Suprapubic skin (tissue), 4 donors: ENCODE measurements at regions not wholly inside any gene's neighbourhood (a gene's known extent, or its start where the extent isn't known, plus 50 kb on each side); places are given as distances from the start of the nearest gene placed in this dataset.
"Not testable (repeated sequence)": the region's sequence is repeated elsewhere in the genome, so short reads cannot be mapped to it uniquely, and the experiment has no call there.

Source experiments
- DNase-seq, 2 donors: peaks; one replicate each; pipeline ENCODE4 v3.0.0-alpha.2; 2019; ENCODE audit warnings: low spot score in 2 of 2
- H3K27ac ChIP-seq: fragments of 200-600 bp; sonication (generic); one replicate; pipeline ENCODE4 v1.5.1; 2019
- H3K27me3 ChIP-seq: fragments of 200-600 bp; sonication (generic); one replicate; pipeline ENCODE4 v1.5.1; 2019
- H3K36me3 ChIP-seq: fragments of 200-600 bp; sonication (generic); one replicate; pipeline ENCODE4 v1.5.1; 2019
- H3K4me1 ChIP-seq: fragments of 200-600 bp; sonication (generic); one replicate; pipeline ENCODE4 v1.5.1; 2019
- H3K4me3 ChIP-seq: fragments of 200-600 bp; sonication (generic); one replicate; pipeline ENCODE4 v1.5.1; 2019; ENCODE audit warnings: mild to moderate bottlenecking
- H3K9me3 ChIP-seq: fragments of 200-600 bp; sonication (generic); one replicate; pipeline ENCODE4 v1.5.1; 2019
- EP300 ChIP-seq: sonication (generic); formaldehyde crosslinking; IDR thresholded peaks from one replicate; pipeline ENCODE4 v1.6.1; 2017; ENCODE audit warnings: antibody characterized with exemption
- POLR2A ChIP-seq, 2 donors: fragments of 450-650 bp; IDR thresholded peaks; one replicate each; pipeline ENCODE4 v1.6.1; 2017; ENCODE audit warnings: antibody characterized with exemption in 2 of 2, mild to moderate bottlenecking in 2 of 2, moderate library complexity in 2 of 2
- POLR2AphosphoS5 ChIP-seq, 3 donors: sonication (generic); formaldehyde crosslinking; IDR thresholded peaks; one replicate each; pipeline ENCODE4 v1.6.1; 2017; ENCODE audit warnings: antibody characterized with exemption in 3 of 3
- WGBS: methylation state at CpG from one replicate; pipeline ENCODE4 v1.1.5; 2018; 5-methylcytosine and 5-hydroxymethylcytosine counted together
- TF ChIP-seq, protein P1 (sequence below), 2 donors: fragments of 200-600 bp in 1 of 2; fragments of 450-650 bp in 1 of 2; sonication (generic) in 1 of 2; IDR thresholded peaks; one replicate each; pipeline ENCODE4 v1.5.1; 2016 to 2019; ENCODE audit warnings: antibody characterized with exemption in 2 of 2, mild to moderate bottlenecking in 1 of 2, moderate library complexity in 1 of 2

DNA sequence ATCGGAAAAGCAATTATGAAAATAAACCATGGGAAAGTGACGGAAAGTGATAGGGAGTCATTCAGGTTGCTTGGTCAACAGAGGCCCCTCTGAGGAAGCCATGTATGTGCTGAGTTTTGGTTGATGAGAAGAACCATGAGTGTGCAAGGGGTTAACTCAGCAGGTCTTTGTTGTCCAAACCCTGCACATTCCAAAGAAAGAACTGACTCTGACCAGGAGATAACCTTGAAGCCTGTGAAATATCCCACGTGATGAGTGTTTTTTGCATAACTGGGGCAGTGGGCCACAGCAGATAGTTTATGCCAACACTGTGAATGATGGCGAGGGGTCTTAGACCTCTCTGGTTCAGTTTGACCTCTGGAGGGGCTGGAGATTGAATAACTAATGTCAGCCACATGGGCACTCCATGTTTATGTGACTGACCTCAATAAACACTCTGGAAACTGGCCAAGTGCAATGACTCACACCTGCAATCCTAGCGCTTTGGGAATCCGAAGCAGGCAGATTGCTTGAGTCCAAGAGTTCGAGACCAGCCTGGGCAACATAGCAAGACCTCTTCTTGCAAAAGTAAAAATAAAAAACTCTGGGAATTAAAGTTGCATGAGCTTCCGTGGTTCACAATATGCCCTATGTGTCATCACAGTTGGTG is 154.0 kb upstream of the FOXK1 start:
- Histone ChIP-seq H3K27me3 (peaks cover 5% of the 10 kb centered on the region), H3K4me3 (no peak overlapping the region), H3K4me1 (no peaks in the 10 kb centered on the region), H3K27ac (no peak overlapping the region), H3K9me3 (no peaks in the 10 kb centered on the region), H3K36me3 (no peaks in the 10 kb centered on the region)
- 78% methylated on average over 8 of the region's 8 CpGs for WGBS
- no peak for TF ChIP-seq POLR2A (IDR thresholded peaks at IDR 0.05)
- TF ChIP-seq, protein P1, sequence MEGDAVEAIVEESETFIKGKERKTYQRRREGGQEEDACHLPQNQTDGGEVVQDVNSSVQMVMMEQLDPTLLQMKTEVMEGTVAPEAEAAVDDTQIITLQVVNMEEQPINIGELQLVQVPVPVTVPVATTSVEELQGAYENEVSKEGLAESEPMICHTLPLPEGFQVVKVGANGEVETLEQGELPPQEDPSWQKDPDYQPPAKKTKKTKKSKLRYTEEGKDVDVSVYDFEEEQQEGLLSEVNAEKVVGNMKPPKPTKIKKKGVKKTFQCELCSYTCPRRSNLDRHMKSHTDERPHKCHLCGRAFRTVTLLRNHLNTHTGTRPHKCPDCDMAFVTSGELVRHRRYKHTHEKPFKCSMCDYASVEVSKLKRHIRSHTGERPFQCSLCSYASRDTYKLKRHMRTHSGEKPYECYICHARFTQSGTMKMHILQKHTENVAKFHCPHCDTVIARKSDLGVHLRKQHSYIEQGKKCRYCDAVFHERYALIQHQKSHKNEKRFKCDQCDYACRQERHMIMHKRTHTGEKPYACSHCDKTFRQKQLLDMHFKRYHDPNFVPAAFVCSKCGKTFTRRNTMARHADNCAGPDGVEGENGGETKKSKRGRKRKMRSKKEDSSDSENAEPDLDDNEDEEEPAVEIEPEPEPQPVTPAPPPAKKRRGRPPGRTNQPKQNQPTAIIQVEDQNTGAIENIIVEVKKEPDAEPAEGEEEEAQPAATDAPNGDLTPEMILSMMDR (IDR thresholded peaks at IDR 0.05), result no peak
- TF ChIP-seq EP300, result no peak
- no peak for TF ChIP-seq POLR2AphosphoS5 (IDR thresholded peaks at IDR 0.05)
- DNase-seq, result no peak

DNA sequence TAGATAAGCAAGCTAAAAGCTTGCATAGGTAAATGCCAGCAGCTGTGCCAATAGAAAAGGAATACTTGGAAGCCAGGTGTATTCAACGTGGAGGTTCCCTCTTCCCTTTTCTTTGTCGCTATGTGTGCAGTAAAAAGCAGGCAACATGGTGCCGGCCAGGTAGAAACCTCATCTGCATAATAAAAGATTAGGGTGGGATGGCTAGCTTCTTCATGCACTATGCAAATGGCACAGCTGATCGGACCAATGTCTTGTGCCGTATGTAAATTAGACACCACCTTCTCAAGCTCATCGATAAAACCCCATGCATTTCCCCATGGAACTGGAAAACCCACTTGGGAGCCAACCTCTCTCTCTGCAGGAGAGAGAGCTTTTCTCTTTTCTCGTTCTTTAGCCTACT is 150.9 kb upstream of the FOXK1 start:
- 64% methylated on average over 7 of the region's 7 CpGs for WGBS
- Histone ChIP-seq H3K27me3 (no peaks in the 10 kb centered on the region), H3K9me3 (no peaks in the 10 kb centered on the region), H3K36me3 (no peaks in the 10 kb centered on the region), H3K27ac (no peak overlapping the region), H3K4me3 (no peak overlapping the region), H3K4me1 (no peaks in the 10 kb centered on the region)
- no peak for DNase-seq
- TF ChIP-seq, protein P1 (IDR thresholded peaks at IDR 0.05), result no peak
- no peak for TF ChIP-seq EP300

DNA sequence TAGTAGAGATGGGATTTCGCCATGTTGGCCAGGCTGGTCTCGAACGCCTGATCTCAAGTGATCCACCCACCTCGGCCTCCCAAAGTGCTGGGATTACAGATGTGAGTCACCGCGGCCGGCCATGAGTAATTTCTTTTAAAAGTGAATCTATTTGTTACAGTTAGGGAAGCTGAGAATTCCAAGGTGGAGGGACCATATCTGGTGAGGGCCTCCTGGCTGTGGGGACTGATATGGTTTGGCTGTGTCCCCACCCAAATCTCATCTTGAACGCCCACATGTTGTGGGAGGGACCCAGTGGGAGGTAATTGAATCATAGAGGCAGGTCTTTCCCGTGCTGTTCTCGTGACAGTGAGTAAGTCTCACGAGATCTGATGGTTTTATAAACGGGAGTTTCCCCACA is 148.8 kb upstream of the FOXK1 start:
- H3K4me3 ChIP-seq, H3K36me3 ChIP-seq, H3K4me1 ChIP-seq, H3K27me3 ChIP-seq, H3K9me3 ChIP-seq, H3K27ac ChIP-seq, DNase-seq: not testable (repeated sequence)
- 80% methylated on average over 12 of the region's 12 CpGs for WGBS

DNA sequence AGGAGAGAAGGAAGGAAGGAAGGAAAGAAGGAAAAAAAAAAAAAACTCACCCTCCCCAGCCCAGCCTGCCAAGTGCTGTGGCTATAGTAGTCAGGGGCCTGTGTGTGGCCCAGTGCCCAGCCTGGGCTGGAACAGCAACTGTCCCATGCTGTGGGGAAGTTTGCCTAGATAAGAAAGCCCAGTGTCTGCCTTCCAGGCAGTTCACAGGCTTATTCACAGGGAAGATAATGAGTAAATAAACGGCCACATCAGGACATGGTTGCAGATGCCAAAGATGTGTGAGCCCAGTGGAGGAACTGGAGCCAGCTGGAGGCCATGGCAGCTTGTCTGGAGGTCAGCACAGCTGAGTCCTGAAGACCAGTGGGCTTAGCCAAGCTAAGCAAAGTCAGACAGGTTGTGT is 132.4 kb upstream of the FOXK1 start:
- H3K27me3 ChIP-seq, result no peaks in the 10 kb centered on the region
- H3K36me3 ChIP-seq, result no peaks in the 10 kb centered on the region
- H3K9me3 ChIP-seq, result peaks cover 8% of the 10 kb centered on the region
- DNase-seq, result no peak
- TF ChIP-seq POLR2AphosphoS5 (IDR thresholded peaks at IDR 0.05) (no peak), EP300 (no peak), POLR2A (IDR thresholded peaks at IDR 0.05) (no peak)
- TF ChIP-seq, protein P1 (IDR thresholded peaks at IDR 0.05), result no peak
- no peak overlapping the region for H3K27ac ChIP-seq
- WGBS, result 73% methylated on average over 1 of the region's 1 CpG
- no peaks in the 10 kb centered on the region for H3K4me1 ChIP-seq
- H3K4me3 ChIP-seq, result no peak overlapping the region

DNA sequence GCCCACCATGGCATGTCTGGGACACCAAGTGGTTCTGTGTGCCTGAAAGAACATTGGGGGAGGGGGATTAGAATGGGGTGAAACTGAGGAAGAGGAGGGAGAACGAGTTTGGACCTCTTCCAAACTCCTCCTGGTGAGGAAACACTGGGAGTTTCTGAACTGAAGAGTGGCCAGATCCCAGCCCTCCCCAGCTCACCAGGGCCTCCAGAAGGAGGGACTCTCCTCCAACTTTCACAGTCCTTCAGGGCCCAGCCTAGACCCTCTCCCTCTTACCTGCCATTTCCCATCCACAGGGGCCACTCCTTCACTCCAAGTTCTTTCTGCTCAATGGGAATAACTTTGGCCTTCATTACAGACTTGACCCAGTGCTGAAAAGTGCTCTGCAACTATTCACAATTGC is 132.0 kb upstream of the FOXK1 start:
- H3K36me3 ChIP-seq, result no peaks in the 10 kb centered on the region
- H3K27me3 ChIP-seq, result no peaks in the 10 kb centered on the region
- H3K4me3 ChIP-seq, result no peak overlapping the region
- WGBS, result 29% methylated on average over 1 of the region's 1 CpG
- no peak for DNase-seq
- no peak overlapping the region for H3K27ac ChIP-seq
- no peak for TF ChIP-seq POLR2A (IDR thresholded peaks at IDR 0.05)
- TF ChIP-seq EP300, result no peak
- no peak for TF ChIP-seq POLR2AphosphoS5 (IDR thresholded peaks at IDR 0.05)
- TF ChIP-seq, protein P1 (IDR thresholded peaks at IDR 0.05), result no peak
- peaks cover 8% of the 10 kb centered on the region for H3K9me3 ChIP-seq
- no peaks in the 10 kb centered on the region for H3K4me1 ChIP-seq

DNA sequence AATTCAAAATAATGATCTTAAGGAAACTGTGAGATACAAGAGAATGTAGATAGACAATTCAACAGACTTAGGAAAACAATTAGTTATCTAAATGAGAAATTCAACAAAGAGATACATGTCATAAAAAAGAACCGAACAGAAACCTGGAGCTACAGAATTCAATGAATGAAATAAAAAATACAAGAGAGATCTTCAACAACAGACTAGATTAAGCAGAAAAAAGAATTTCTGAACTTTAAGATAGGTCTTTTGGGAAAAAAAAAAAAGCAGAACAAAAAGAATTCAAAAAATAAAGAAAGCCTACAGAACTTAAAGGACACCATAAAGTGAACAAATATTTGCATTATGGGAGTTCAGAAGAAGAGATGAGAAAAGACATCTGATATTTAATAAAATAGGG is 129.1 kb upstream of the FOXK1 start:
- WGBS, result 88% methylated on average over 1 of the region's 1 CpG
- no peak for TF ChIP-seq POLR2AphosphoS5 (IDR thresholded peaks at IDR 0.05)
- TF ChIP-seq EP300, result no peak
- TF ChIP-seq, protein P1 (IDR thresholded peaks at IDR 0.05), result no peak
- TF ChIP-seq POLR2A (IDR thresholded peaks at IDR 0.05), result no peak
- no peaks in the 10 kb centered on the region for H3K36me3 ChIP-seq
- H3K4me1 ChIP-seq, result no peaks in the 10 kb centered on the region
- no peak for DNase-seq
- peaks cover 12% of the 10 kb centered on the region for H3K9me3 ChIP-seq
- no peak overlapping the region for H3K4me3 ChIP-seq
- H3K27me3 ChIP-seq, result no peaks in the 10 kb centered on the region
- no peak overlapping the region for H3K27ac ChIP-seq
